ENCODE measurements at regions not wholly inside any gene's neighbourhood (a gene's known extent, or its start where the extent isn't known, plus 50 kb on each side); places are given as distances from the start of the nearest gene placed in this dataset.

- in situ Hi-C loops (cut with MboI), result no loop called here
- Histone ChIP-seq H3K4me3 (no peak overlapping the region), H3K4me1 (ENCODE audit: insufficient read depth) (no peaks in the 10 kb centered on the region), H3K27ac (no peak overlapping the region), H3K27me3 (replicated peaks; ENCODE audit: insufficient read depth) (no peaks in the 10 kb centered on the region), H3K4me2 (ENCODE audit: unreplicated experiment) (no peak overlapping the region), H3K9ac (no peak overlapping the region), H3K9me2 (ENCODE audit: insufficient read depth) (no peaks in the 10 kb centered on the region), H2AFZ (no peak overlapping the region), H3K79me2 (ENCODE audit: insufficient read depth) (no peaks in the 10 kb centered on the region), H4K20me1 (ENCODE audit: insufficient read depth) (no peaks in the 10 kb centered on the region), H3F3A (ENCODE audit: insufficient read depth) (peaks cover 6% of the 10 kb centered on the region; the same call in 1 of the 2 replicates), H3K36me3 (ENCODE audit: low read depth) (no peaks in the 10 kb centered on the region), H3K9me3 (ENCODE audit: low read depth) (peaks cover 5% of the 10 kb centered on the region)
- WGBS, 2 experiments (ENCODE audit: low coverage in 1 of 2, low lambda C conversion rate in 2 of 2, missing lambda C conversion rate in 2 of 2), result 71 to 79% methylated on average over 9 of the region's 9 CpGs
- TF ChIP-seq EZH2 (IDR thresholded peaks at IDR 0.05; ENCODE audit: insufficient read depth, poor library complexity, severe bottlenecking), result no peak
- DNase-seq, result peak; percentile 1
Measured at GRCh38 chrX:725971-726370, 95.4 kb downstream of the SHOX start.

GRCh38 chrX:724256-724655 lies 93.7 kb downstream of the SHOX start:
- Histone ChIP-seq H3K9me3 (ENCODE audit: low read depth) (peaks cover 5% of the 10 kb centered on the region), H3K27ac (no peak overlapping the region), H3K4me2 (ENCODE audit: unreplicated experiment) (no peak overlapping the region), H3K9ac (no peak overlapping the region), H2AFZ (no peak overlapping the region), H4K20me1 (ENCODE audit: insufficient read depth) (no peaks in the 10 kb centered on the region), H3K9me2 (ENCODE audit: insufficient read depth) (no peaks in the 10 kb centered on the region), H3K4me3 (no peak overlapping the region), H3K79me2 (ENCODE audit: insufficient read depth) (no peaks in the 10 kb centered on the region), H3F3A (ENCODE audit: insufficient read depth) (peaks cover 6% of the 10 kb centered on the region; the same call in 1 of the 2 replicates), H3K36me3 (ENCODE audit: low read depth) (no peaks in the 10 kb centered on the region), H3K4me1 (ENCODE audit: insufficient read depth) (no peaks in the 10 kb centered on the region), H3K27me3 (replicated peaks; ENCODE audit: insufficient read depth) (no peaks in the 10 kb centered on the region)
- DNase-seq, result peak; percentile 32
- 78 to 82% methylated on average over 4 of the region's 4 CpGs for WGBS, 2 experiments (ENCODE audit: low coverage in 1 of 2, low lambda C conversion rate in 2 of 2, missing lambda C conversion rate in 2 of 2)
- in situ Hi-C loops (cut with MboI), result no loop called here
- TF ChIP-seq EZH2phosphoT487 (IDR thresholded peaks at IDR 0.05; ENCODE audit: insufficient read depth, low read depth) (no peak), EZH2 (IDR thresholded peaks at IDR 0.05; ENCODE audit: insufficient read depth, poor library complexity, severe bottlenecking) (no peak)

DNA sequence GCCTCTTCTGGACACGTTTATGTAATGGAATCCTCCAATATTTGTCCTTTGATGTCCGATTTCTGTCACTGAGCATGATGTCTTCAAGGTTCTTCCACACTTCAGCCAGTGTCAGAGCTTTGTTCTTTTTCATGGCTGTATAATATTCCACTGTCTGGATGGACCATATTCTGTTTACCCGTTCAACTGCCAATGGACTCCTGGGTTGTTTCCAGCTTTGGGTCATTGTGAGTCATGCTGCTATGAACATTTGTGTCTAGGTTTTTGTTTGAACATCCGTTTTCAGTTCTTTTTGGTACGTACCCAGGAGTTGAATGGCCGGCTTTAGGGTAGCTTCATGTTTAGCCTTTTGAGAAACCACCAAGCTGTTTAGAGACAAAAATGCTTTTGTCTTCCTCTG lies 93.2 kb downstream of the SHOX start:
- no peak overlapping the region for H3K9ac ChIP-seq
- peaks cover 6% of the 10 kb centered on the region; the same call in 1 of the 2 replicates for H3F3A ChIP-seq (ENCODE audit: insufficient read depth)
- no peak overlapping the region for H3K27ac ChIP-seq
- H4K20me1 ChIP-seq (ENCODE audit: insufficient read depth), result no peaks in the 10 kb centered on the region
- H3K4me3 ChIP-seq, result no peak overlapping the region
- peak; percentile 37 for DNase-seq
- H3K9me2 ChIP-seq (ENCODE audit: insufficient read depth), result no peaks in the 10 kb centered on the region
- H3K79me2 ChIP-seq (ENCODE audit: insufficient read depth), result no peaks in the 10 kb centered on the region
- TF ChIP-seq EZH2phosphoT487 (IDR thresholded peaks at IDR 0.05; ENCODE audit: insufficient read depth, low read depth) (no peak), EZH2 (IDR thresholded peaks at IDR 0.05; ENCODE audit: insufficient read depth, poor library complexity, severe bottlenecking) (no peak)
- WGBS, 2 experiments (ENCODE audit: low coverage in 1 of 2, low lambda C conversion rate in 2 of 2, missing lambda C conversion rate in 2 of 2), result 81 to 86% methylated on average over 6 of the region's 6 CpGs
- H3K36me3 ChIP-seq (ENCODE audit: low read depth), result no peaks in the 10 kb centered on the region
- peaks cover 5% of the 10 kb centered on the region for H3K9me3 ChIP-seq (ENCODE audit: low read depth)
- in situ Hi-C loops (cut with MboI), result no loop called here
- H3K27me3 ChIP-seq (replicated peaks; ENCODE audit: insufficient read depth), result no peaks in the 10 kb centered on the region
- no peak overlapping the region for H3K4me2 ChIP-seq (ENCODE audit: unreplicated experiment)
- no peak overlapping the region for H2AFZ ChIP-seq
- no peaks in the 10 kb centered on the region for H3K4me1 ChIP-seq (ENCODE audit: insufficient read depth)

DNA sequence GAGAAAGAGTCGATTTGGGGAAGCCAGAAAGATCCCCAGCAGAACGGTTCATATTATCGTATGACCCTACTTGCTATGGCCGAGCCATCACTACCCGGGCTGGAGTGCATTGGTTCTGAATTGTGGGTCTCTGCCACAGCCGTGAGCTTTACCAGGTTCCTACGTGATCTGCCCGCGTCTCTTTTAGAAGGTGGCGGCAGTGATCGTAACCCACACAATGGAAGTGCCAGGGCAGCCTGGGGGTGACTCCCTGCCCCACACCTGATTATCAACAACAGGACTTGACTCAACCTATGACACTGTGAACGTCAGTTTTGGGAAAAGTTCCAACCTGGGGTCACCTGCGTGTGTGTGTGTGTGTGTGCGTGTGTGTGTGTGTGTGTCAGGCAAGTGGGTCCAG lies 90.8 kb downstream of the SHOX start:
- no peak overlapping the region for H2AFZ ChIP-seq
- no peaks in the 10 kb centered on the region for H3K4me1 ChIP-seq (ENCODE audit: insufficient read depth)
- H3K9me3 ChIP-seq (ENCODE audit: low read depth), result peaks cover 5% of the 10 kb centered on the region
- in situ Hi-C loops (cut with MboI), result no loop called here
- no peak overlapping the region for H3K4me3 ChIP-seq
- H3K9me2 ChIP-seq (ENCODE audit: insufficient read depth), result no peaks in the 10 kb centered on the region
- H4K20me1 ChIP-seq (ENCODE audit: insufficient read depth), result no peaks in the 10 kb centered on the region
- 64 to 65% methylated on average over 14 of the region's 14 CpGs for WGBS, 2 experiments (ENCODE audit: low coverage in 1 of 2, low lambda C conversion rate in 2 of 2, missing lambda C conversion rate in 2 of 2)
- H3F3A ChIP-seq (ENCODE audit: insufficient read depth), result peaks cover 6% of the 10 kb centered on the region; the same call in 1 of the 2 replicates
- no peaks in the 10 kb centered on the region for H3K27me3 ChIP-seq (replicated peaks; ENCODE audit: insufficient read depth)
- no peaks in the 10 kb centered on the region for H3K79me2 ChIP-seq (ENCODE audit: insufficient read depth)
- H3K4me2 ChIP-seq (ENCODE audit: unreplicated experiment), result no peak overlapping the region
- no peak for TF ChIP-seq EZH2 (IDR thresholded peaks at IDR 0.05; ENCODE audit: insufficient read depth, poor library complexity, severe bottlenecking)
- no peak for TF ChIP-seq EZH2phosphoT487 (IDR thresholded peaks at IDR 0.05; ENCODE audit: insufficient read depth, low read depth)
- H3K27ac ChIP-seq, result no peak overlapping the region
- H3K9ac ChIP-seq, result no peak overlapping the region
- H3K36me3 ChIP-seq (ENCODE audit: low read depth), result no peaks in the 10 kb centered on the region
- DNase-seq, result no peak

DNA sequence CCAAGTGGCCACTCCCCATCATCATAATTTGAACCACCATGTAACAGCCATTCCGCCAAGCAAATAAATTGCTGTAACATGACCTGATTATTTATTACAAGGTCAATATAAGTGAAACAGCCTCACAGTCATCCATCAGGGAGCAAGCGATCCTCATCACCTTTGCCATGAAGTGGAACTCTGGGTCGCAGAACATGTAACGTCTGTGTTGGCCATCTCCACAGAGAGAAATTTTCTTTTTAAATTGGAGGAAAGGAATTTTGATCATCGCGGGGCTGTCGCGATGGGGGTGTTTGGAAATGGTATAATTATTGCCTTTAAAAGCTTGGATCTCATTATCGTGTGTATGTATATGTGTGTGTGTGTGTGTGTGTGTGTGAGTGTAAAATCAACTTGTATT lies 90.2 kb downstream of the SHOX start:
- H3K79me2 ChIP-seq (ENCODE audit: insufficient read depth), result no peaks in the 10 kb centered on the region
- no peaks in the 10 kb centered on the region for H3K36me3 ChIP-seq (ENCODE audit: low read depth)
- in situ Hi-C loops (cut with MboI), result no loop called here
- 45 to 51% methylated on average over 9 of the region's 9 CpGs for WGBS, 2 experiments (ENCODE audit: low coverage in 1 of 2, low lambda C conversion rate in 2 of 2, missing lambda C conversion rate in 2 of 2)
- H3K9ac ChIP-seq, result no peak overlapping the region
- H4K20me1 ChIP-seq (ENCODE audit: insufficient read depth), result no peaks in the 10 kb centered on the region
- no peak overlapping the region for H2AFZ ChIP-seq
- TF ChIP-seq EZH2 (IDR thresholded peaks at IDR 0.05; ENCODE audit: insufficient read depth, poor library complexity, severe bottlenecking), result no peak
- TF ChIP-seq EZH2phosphoT487 (IDR thresholded peaks at IDR 0.05; ENCODE audit: insufficient read depth, low read depth), result no peak
- DNase-seq, result no peak
- no peak overlapping the region for H3K4me3 ChIP-seq
- peaks cover 5% of the 10 kb centered on the region for H3K9me3 ChIP-seq (ENCODE audit: low read depth)
- no peak overlapping the region for H3K4me2 ChIP-seq (ENCODE audit: unreplicated experiment)
- H3K27ac ChIP-seq, result no peak overlapping the region
- no peaks in the 10 kb centered on the region for H3K4me1 ChIP-seq (ENCODE audit: insufficient read depth)
- peaks cover 6% of the 10 kb centered on the region; the same call in 1 of the 2 replicates for H3F3A ChIP-seq (ENCODE audit: insufficient read depth)
- H3K27me3 ChIP-seq (replicated peaks; ENCODE audit: insufficient read depth), result no peaks in the 10 kb centered on the region
- no peaks in the 10 kb centered on the region for H3K9me2 ChIP-seq (ENCODE audit: insufficient read depth)
